GM21528 (cell line): ENCODE measurements at regions not wholly inside any gene's neighbourhood (a gene's known extent, or its start where the extent isn't known, plus 50 kb on each side); places are given as distances from the start of the nearest gene placed in this dataset.
"Not testable (repeated sequence)": the region's sequence is repeated elsewhere in the genome, so short reads cannot be mapped to it uniquely, and the experiment has no call there.

Experiments used
- ATAC-seq: cut with Tn5 transposase; IDR thresholded peaks from one replicate; pipeline ENCODE4 v1.9.1; 2021; ENCODE audit warnings: mild to moderate bottlenecking, moderate library complexity; ENCODE audit not compliant: unreplicated experiment, low FRiP score

GRCh38 chr14:86788224-86788623 lies 1204.8 kb downstream of the GALC start:
- no peak for ATAC-seq

GRCh38 chr14:86787717-86788116 lies 1205.3 kb downstream of the GALC start:
- no peak for ATAC-seq

- ATAC-seq, result no peak
These were observed 1210.8 kb downstream of the GALC start for GRCh38 chr14:86782092-86782580.

- ATAC-seq, result no peak
These were observed 1212.0 kb downstream of the GALC start for GRCh38 chr14:86780876-86781510.

- ATAC-seq, result no peak
These were observed 1212.5 kb downstream of the GALC start for GRCh38 chr14:86780461-86780860.

GRCh38 chr14:86779416-86779815 lies 1213.6 kb downstream of the GALC start:
- ATAC-seq, result no peak

GRCh38 chr14:86777963-86778602 lies 1214.9 kb downstream of the GALC start:
- ATAC-seq, result no peak

- ATAC-seq, result not testable (repeated sequence)
These were observed 1217.1 kb downstream of the GALC start for GRCh38 chr14:86775896-86776295.

- no peak for ATAC-seq
These were observed 1218.1 kb downstream of the GALC start for GRCh38 chr14:86774916-86775315.

GRCh38 chr14:86772075-86772474 lies 1220.9 kb downstream of the GALC start:
- ATAC-seq, result no peak

GRCh38 chr14:86770186-86770585 lies 1222.8 kb downstream of the GALC start:
- no peak for ATAC-seq

GRCh38 chr14:86766469-86766868 lies 1226.5 kb downstream of the GALC start:
- ATAC-seq, result no peak

- no peak for ATAC-seq
These were observed 1231.4 kb downstream of the GALC start for GRCh38 chr14:86761611-86762010.

GRCh38 chr14:86756521-86757190 lies 1226.7 kb downstream of the FLRT2 start:
- ATAC-seq, result no peak

GRCh38 chr14:86750488-86750887 lies 1220.5 kb downstream of the FLRT2 start:
- ATAC-seq, result not testable (repeated sequence)

- no peak for ATAC-seq
These were observed 1209.8 kb downstream of the FLRT2 start for GRCh38 chr14:86739761-86740160.

- ATAC-seq, result not testable (repeated sequence)
These were observed 1201.5 kb downstream of the FLRT2 start for GRCh38 chr14:86731427-86731826.

GRCh38 chr14:86723254-86723624 lies 1193.3 kb downstream of the FLRT2 start:
- ATAC-seq, result no peak

- no peak for ATAC-seq
These were observed 1192.8 kb downstream of the FLRT2 start for GRCh38 chr14:86722612-86723253.

- no peak for ATAC-seq
These were observed 1184.6 kb downstream of the FLRT2 start for GRCh38 chr14:86714575-86714974.

- ATAC-seq, result no peak
These were observed 1184.2 kb downstream of the FLRT2 start for GRCh38 chr14:86714153-86714552.
